ENCODE measurements at regions not wholly inside any gene's neighbourhood (a gene's known extent, or its start where the extent isn't known, plus 50 kb on each side); places are given as distances from the start of the nearest gene placed in this dataset.

- H3K27me3 ChIP-seq (ENCODE audit: control insufficient read depth in 1 of 2, insufficient read depth in 2 of 2, low read length in 2 of 2): no peaks in the 10 kb centered on the region
- H3K36me3 ChIP-seq (ENCODE audit: insufficient read depth, low read length): no peaks in the 10 kb centered on the region
- H3K36me3 Mint-ChIP-seq (ENCODE audit: low read depth): no peaks in the 10 kb centered on the region
- H3K4me3 ChIP-seq (ENCODE audit: low read length): no peak overlapping the region
- intact Hi-C loops (cut with DNase I, micrococcal nuclease): no loop called here
- peaks cover 0 to 9% of the 10 kb centered on the region in 2 experiments for H3K9me3 ChIP-seq (ENCODE audit: control insufficient read depth in 1 of 2, insufficient read depth in 1 of 2, low read length in 2 of 2)
- H3K4me1 ChIP-seq (ENCODE audit: insufficient read depth, low read length): no peaks in the 10 kb centered on the region
- H3K27me3 Mint-ChIP-seq: no peaks in the 10 kb centered on the region
- DNase-seq (no peak), ATAC-seq (ENCODE audit: poor library complexity) (no peak)
- H3K9me3 Mint-ChIP-seq: peaks cover 8% of the 10 kb centered on the region
- POLR2A ChIA-PET: no interaction called here
- no peak overlapping the region for H3K27ac ChIP-seq (ENCODE audit: low read depth in 1 of 2, low read length in 2 of 2)
- no peak for TF ChIP-seq CTCF (IDR thresholded peaks at IDR 0.05)
- CTCF ChIA-PET: no interaction called here
- no peaks in the 10 kb centered on the region for H3K4me1 Mint-ChIP-seq (ENCODE audit: low read depth)
- no peak overlapping the region for H3K27ac Mint-ChIP-seq
- no peak overlapping the region for H3K4me3 Mint-ChIP-seq
Measured at GRCh38 chr4:187017147-187017546, 293.5 kb upstream of the FAT1 start.

DNA sequence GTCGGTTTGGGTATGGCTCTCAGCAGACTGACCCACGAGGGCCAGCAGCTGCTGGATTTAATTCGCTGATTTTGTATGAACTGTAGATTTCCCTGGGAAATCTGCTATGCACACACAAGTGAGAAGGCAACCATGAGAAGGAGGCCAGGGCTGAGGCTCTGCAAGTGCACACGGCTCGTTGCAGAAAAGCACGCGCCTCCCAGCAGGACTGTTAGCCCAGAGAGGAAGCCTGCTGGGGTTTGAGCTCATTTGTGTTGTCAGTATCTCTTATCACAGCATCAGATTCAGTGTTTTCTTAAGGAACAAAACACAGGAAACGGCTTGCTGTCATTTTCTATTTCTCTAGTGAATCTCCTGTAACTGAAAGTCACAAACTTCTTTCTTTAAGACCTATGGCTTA, 296.2 kb upstream of the FAT1 start:
- Mint-ChIP-seq H3K9me3 (peaks cover 6% of the 10 kb centered on the region), H3K4me1 (ENCODE audit: low read depth) (no peaks in the 10 kb centered on the region), H3K36me3 (ENCODE audit: low read depth) (no peaks in the 10 kb centered on the region), H3K27me3 (no peaks in the 10 kb centered on the region), H3K27ac (no peak overlapping the region), H3K4me3 (no peak overlapping the region)
- ChIA-PET CTCF (interaction anchor here (0.7 kb wide), 1 partner anchor 61 kb away, joined by 3 read pairs; no protein-coding TSS in a partner anchor), POLR2A (no interaction called here)
- no peak overlapping the region for H3K27ac ChIP-seq (ENCODE audit: low read depth in 1 of 2, low read length in 2 of 2)
- intact Hi-C loops (cut with DNase I, micrococcal nuclease): no loop called here
- TF ChIP-seq CTCF (IDR thresholded peaks at IDR 0.05): no peak
- DNase-seq (no peak), ATAC-seq (ENCODE audit: poor library complexity) (no peak)
- peaks cover 0 to 9% of the 10 kb centered on the region in 2 experiments for H3K9me3 ChIP-seq (ENCODE audit: control insufficient read depth in 1 of 2, insufficient read depth in 1 of 2, low read length in 2 of 2)
- no peak overlapping the region for H3K4me3 ChIP-seq (ENCODE audit: low read length)
- no peaks in the 10 kb centered on the region for H3K27me3 ChIP-seq (ENCODE audit: control insufficient read depth in 1 of 2, insufficient read depth in 2 of 2, low read length in 2 of 2)
- no peaks in the 10 kb centered on the region for H3K4me1 ChIP-seq (ENCODE audit: insufficient read depth, low read length)
- no peaks in the 10 kb centered on the region for H3K36me3 ChIP-seq (ENCODE audit: insufficient read depth, low read length)

DNA sequence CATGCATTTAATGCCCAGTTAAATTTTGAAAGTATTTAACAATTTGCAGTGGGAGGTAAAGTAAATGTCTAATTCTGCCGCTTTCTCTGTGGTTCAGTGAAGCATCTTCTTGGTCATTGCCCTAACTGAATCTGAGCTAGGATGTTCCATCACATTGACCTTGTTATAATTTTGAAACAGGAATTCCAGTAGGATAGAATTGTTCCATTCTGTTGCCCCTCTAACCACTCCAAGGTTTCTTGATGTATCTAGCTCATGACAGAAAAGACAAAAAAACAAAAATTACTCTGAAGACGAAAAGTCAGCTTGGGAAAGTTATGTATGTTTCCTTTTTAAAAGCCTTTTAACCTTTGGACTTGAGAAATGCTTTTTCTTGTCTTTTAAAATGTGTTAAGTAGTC, 297.0 kb upstream of the FAT1 start:
- no peaks in the 10 kb centered on the region for H3K36me3 ChIP-seq (ENCODE audit: insufficient read depth, low read length)
- no peaks in the 10 kb centered on the region for H3K27me3 Mint-ChIP-seq
- H3K27me3 ChIP-seq (ENCODE audit: control insufficient read depth in 1 of 2, insufficient read depth in 2 of 2, low read length in 2 of 2): no peaks in the 10 kb centered on the region
- no peak overlapping the region for H3K27ac ChIP-seq (ENCODE audit: low read depth in 1 of 2, low read length in 2 of 2)
- intact Hi-C loops (cut with DNase I, micrococcal nuclease): no loop called here
- POLR2A ChIA-PET: no interaction called here
- DNase-seq (no peak), ATAC-seq (ENCODE audit: poor library complexity) (no peak)
- H3K4me1 ChIP-seq (ENCODE audit: insufficient read depth, low read length): no peaks in the 10 kb centered on the region
- CTCF ChIA-PET: no interaction called here
- no peaks in the 10 kb centered on the region for H3K9me3 Mint-ChIP-seq
- H3K4me3 ChIP-seq (ENCODE audit: low read length): no peak overlapping the region
- no peak overlapping the region for H3K27ac Mint-ChIP-seq
- H3K36me3 Mint-ChIP-seq (ENCODE audit: low read depth): no peaks in the 10 kb centered on the region
- TF ChIP-seq CTCF (IDR thresholded peaks at IDR 0.05): no peak
- no peak overlapping the region for H3K4me3 Mint-ChIP-seq
- peaks cover 0 to 9% of the 10 kb centered on the region in 2 experiments for H3K9me3 ChIP-seq (ENCODE audit: control insufficient read depth in 1 of 2, insufficient read depth in 1 of 2, low read length in 2 of 2)
- no peaks in the 10 kb centered on the region for H3K4me1 Mint-ChIP-seq (ENCODE audit: low read depth)
